HG02759 (cell line): ENCODE measurements at regions not wholly inside any gene's neighbourhood (a gene's known extent, or its start where the extent isn't known, plus 50 kb on each side); places are given as distances from the start of the nearest gene placed in this dataset.

Source experiments
- ATAC-seq: cut with Tn5 transposase; IDR thresholded peaks from one replicate; pipeline ENCODE4 v1.9.1; 2021; ENCODE audit warnings: mild to moderate bottlenecking, moderate library complexity; ENCODE audit not compliant: unreplicated experiment

- ATAC-seq = no peak
Observed at GRCh38 chr2:7983451-7983850, 698.4 kb upstream of the ID2 start.

- ATAC-seq = no peak
Observed at GRCh38 chr2:7983912-7984311, 697.9 kb upstream of the ID2 start.

- ATAC-seq = no peak
Observed at GRCh38 chr2:7984693-7985353, 697.0 kb upstream of the ID2 start.

- ATAC-seq = no peak
Observed at GRCh38 chr2:7986431-7986830, 695.4 kb upstream of the ID2 start.

GRCh38 chr2:7987992-7988391 is 693.9 kb upstream of the ID2 start:
- ATAC-seq = no peak

GRCh38 chr2:7988440-7988839 is 693.4 kb upstream of the ID2 start:
- ATAC-seq = no peak

GRCh38 chr2:7989823-7990222 is 692.0 kb upstream of the ID2 start:
- no peak for ATAC-seq

GRCh38 chr2:7992612-7993602 is 688.9 kb upstream of the ID2 start:
- no peak for ATAC-seq

GRCh38 chr2:7994397-7994951 is 687.4 kb upstream of the ID2 start:
- ATAC-seq = no peak

- no peak for ATAC-seq
Observed at GRCh38 chr2:7997279-7997678, 684.6 kb upstream of the ID2 start.

- ATAC-seq = no peak
Observed at GRCh38 chr2:7999683-8000476, 682.0 kb upstream of the ID2 start.

- ATAC-seq = no peak
Observed at GRCh38 chr2:8000870-8001269, 681.0 kb upstream of the ID2 start.

- no peak for ATAC-seq
Observed at GRCh38 chr2:8002765-8003393, 679.0 kb upstream of the ID2 start.

- ATAC-seq = no peak
Observed at GRCh38 chr2:8003462-8004075, 678.3 kb upstream of the ID2 start.

GRCh38 chr2:8004250-8004681 is 677.6 kb upstream of the ID2 start:
- ATAC-seq = no peak

- no peak for ATAC-seq
Observed at GRCh38 chr2:8006181-8006580, 675.7 kb upstream of the ID2 start.

- ATAC-seq = no peak
Observed at GRCh38 chr2:8006626-8007025, 675.2 kb upstream of the ID2 start.

GRCh38 chr2:8009010-8009597 is 672.8 kb upstream of the ID2 start:
- ATAC-seq = no peak

GRCh38 chr2:8015848-8016600 is 665.8 kb upstream of the ID2 start:
- no peak for ATAC-seq
